ENCODE measurements at regions not wholly inside any gene's neighbourhood (a gene's known extent, or its start where the extent isn't known, plus 50 kb on each side); places are given as distances from the start of the nearest gene placed in this dataset.

DNA sequence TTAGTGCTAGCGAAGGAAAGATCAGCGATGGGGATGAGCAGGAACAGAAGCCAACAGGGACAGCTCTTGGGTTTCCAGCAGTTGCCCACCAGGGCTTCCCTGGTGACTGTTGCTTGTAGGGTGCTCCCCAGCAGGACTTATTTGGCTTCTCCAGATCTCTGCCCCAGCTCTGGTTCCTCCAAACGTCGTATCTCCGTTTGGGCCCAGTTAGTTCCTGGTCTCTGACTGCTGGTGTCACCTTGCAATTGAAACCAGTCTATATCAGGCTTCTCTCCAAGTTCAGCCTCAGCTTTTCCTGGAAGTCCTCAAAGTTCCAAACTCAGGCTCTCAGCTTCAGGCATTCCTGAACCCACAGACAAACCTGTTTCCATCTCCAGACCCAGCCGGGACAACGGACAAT, 70.8 kb upstream of the NXT1 start (continued):
- TF ChIP-seq, protein P1, sequence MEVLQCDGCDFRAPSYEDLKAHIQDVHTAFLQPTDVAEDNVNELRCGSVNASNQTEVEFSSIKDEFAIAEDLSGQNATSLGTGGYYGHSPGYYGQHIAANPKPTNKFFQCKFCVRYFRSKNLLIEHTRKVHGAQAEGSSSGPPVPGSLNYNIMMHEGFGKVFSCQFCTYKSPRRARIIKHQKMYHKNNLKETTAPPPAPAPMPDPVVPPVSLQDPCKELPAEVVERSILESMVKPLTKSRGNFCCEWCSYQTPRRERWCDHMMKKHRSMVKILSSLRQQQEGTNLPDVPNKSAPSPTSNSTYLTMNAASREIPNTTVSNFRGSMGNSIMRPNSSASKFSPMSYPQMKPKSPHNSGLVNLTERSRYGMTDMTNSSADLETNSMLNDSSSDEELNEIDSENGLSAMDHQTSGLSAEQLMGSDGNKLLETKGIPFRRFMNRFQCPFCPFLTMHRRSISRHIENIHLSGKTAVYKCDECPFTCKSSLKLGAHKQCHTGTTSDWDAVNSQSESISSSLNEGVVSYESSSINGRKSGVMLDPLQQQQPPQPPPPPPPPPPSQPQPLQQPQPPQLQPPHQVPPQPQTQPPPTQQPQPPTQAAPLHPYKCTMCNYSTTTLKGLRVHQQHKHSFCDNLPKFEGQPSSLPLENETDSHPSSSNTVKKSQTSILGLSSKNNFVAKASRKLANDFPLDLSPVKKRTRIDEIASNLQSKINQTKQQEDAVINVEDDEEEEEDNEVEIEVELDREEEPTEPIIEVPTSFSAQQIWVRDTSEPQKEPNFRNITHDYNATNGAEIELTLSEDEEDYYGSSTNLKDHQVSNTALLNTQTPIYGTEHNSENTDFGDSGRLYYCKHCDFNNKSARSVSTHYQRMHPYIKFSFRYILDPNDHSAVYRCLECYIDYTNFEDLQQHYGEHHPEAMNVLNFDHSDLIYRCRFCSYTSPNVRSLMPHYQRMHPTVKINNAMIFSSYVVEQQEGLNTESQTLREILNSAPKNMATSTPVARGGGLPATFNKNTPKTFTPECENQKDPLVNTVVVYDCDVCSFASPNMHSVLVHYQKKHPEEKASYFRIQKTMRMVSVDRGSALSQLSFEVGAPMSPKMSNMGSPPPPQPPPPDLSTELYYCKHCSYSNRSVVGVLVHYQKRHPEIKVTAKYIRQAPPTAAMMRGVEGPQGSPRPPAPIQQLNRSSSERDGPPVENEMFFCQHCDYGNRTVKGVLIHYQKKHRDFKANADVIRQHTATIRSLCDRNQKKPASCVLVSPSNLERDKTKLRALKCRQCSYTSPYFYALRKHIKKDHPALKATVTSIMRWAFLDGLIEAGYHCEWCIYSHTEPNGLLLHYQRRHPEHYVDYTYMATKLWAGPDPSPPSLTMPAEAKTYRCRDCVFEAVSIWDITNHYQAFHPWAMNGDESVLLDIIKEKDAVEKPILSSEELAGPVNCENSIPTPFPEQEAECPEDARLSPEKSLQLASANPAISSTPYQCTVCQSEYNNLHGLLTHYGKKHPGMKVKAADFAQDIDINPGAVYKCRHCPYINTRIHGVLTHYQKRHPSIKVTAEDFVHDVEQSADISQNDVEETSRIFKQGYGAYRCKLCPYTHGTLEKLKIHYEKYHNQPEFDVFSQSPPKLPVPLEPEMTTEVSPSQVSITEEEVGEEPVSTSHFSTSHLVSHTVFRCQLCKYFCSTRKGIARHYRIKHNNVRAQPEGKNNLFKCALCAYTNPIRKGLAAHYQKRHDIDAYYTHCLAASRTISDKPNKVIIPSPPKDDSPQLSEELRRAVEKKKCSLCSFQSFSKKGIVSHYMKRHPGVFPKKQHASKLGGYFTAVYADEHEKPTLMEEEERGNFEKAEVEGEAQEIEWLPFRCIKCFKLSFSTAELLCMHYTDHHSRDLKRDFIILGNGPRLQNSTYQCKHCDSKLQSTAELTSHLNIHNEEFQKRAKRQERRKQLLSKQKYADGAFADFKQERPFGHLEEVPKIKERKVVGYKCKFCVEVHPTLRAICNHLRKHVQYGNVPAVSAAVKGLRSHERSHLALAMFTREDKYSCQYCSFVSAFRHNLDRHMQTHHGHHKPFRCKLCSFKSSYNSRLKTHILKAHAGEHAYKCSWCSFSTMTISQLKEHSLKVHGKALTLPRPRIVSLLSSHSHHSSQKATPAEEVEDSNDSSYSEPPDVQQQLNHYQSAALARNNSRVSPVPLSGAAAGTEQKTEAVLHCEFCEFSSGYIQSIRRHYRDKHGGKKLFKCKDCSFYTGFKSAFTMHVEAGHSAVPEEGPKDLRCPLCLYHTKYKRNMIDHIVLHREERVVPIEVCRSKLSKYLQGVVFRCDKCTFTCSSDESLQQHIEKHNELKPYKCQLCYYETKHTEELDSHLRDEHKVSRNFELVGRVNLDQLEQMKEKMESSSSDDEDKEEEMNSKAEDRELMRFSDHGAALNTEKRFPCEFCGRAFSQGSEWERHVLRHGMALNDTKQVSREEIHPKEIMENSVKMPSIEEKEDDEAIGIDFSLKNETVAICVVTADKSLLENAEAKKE (CRISPR knock-in tag; IDR thresholded peaks at IDR 0.05): no peak
- no peak for TF ChIP-seq NANOG (IDR thresholded peaks at IDR 0.05; ENCODE audit: borderline replicate concordance)
- TF ChIP-seq, protein P2, sequence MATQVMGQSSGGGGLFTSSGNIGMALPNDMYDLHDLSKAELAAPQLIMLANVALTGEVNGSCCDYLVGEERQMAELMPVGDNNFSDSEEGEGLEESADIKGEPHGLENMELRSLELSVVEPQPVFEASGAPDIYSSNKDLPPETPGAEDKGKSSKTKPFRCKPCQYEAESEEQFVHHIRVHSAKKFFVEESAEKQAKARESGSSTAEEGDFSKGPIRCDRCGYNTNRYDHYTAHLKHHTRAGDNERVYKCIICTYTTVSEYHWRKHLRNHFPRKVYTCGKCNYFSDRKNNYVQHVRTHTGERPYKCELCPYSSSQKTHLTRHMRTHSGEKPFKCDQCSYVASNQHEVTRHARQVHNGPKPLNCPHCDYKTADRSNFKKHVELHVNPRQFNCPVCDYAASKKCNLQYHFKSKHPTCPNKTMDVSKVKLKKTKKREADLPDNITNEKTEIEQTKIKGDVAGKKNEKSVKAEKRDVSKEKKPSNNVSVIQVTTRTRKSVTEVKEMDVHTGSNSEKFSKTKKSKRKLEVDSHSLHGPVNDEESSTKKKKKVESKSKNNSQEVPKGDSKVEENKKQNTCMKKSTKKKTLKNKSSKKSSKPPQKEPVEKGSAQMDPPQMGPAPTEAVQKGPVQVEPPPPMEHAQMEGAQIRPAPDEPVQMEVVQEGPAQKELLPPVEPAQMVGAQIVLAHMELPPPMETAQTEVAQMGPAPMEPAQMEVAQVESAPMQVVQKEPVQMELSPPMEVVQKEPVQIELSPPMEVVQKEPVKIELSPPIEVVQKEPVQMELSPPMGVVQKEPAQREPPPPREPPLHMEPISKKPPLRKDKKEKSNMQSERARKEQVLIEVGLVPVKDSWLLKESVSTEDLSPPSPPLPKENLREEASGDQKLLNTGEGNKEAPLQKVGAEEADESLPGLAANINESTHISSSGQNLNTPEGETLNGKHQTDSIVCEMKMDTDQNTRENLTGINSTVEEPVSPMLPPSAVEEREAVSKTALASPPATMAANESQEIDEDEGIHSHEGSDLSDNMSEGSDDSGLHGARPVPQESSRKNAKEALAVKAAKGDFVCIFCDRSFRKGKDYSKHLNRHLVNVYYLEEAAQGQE (IDR thresholded peaks at IDR 0.05; ENCODE audit: unreplicated experiment): no peak
- no peak for TF ChIP-seq CREB1 (CRISPR knock-in tag; IDR thresholded peaks at IDR 0.05; ENCODE audit: low read depth)
- TF ChIP-seq, protein P3, sequence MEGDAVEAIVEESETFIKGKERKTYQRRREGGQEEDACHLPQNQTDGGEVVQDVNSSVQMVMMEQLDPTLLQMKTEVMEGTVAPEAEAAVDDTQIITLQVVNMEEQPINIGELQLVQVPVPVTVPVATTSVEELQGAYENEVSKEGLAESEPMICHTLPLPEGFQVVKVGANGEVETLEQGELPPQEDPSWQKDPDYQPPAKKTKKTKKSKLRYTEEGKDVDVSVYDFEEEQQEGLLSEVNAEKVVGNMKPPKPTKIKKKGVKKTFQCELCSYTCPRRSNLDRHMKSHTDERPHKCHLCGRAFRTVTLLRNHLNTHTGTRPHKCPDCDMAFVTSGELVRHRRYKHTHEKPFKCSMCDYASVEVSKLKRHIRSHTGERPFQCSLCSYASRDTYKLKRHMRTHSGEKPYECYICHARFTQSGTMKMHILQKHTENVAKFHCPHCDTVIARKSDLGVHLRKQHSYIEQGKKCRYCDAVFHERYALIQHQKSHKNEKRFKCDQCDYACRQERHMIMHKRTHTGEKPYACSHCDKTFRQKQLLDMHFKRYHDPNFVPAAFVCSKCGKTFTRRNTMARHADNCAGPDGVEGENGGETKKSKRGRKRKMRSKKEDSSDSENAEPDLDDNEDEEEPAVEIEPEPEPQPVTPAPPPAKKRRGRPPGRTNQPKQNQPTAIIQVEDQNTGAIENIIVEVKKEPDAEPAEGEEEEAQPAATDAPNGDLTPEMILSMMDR (conservative IDR thresholded peaks at IDR 0.05; ENCODE audit: low read depth in 2 of 2): no peak
- TF ChIP-seq ZNF114 (CRISPR knock-in tag; IDR thresholded peaks at IDR 0.05): no peak
